SH-SY5Y (cell line): ENCODE measurements at regions not wholly inside any gene's neighbourhood (a gene's known extent, or its start where the extent isn't known, plus 50 kb on each side); places are given as distances from the start of the nearest gene placed in this dataset.

ENCODE experiments used
- GATA2 ChIP-seq: IDR thresholded peaks from 2 replicates; pipeline ENCODE4 v1.6.1; 2011; ENCODE audit warnings: mild to moderate bottlenecking, low read depth, low read length
- GATA3 ChIP-seq: IDR thresholded peaks from 2 replicates; pipeline ENCODE4 v1.6.1; 2011; ENCODE audit warnings: low read depth, mild to moderate bottlenecking, low read length, moderate library complexity

GRCh38 chr2:105539331-105539730 is 140.5 kb upstream of the FHL2 start:
- no peak for TF ChIP-seq GATA3
- no peak for TF ChIP-seq GATA2
